ENCODE measurements at regions not wholly inside any gene's neighbourhood (a gene's known extent, or its start where the extent isn't known, plus 50 kb on each side); places are given as distances from the start of the nearest gene placed in this dataset.

DNA sequence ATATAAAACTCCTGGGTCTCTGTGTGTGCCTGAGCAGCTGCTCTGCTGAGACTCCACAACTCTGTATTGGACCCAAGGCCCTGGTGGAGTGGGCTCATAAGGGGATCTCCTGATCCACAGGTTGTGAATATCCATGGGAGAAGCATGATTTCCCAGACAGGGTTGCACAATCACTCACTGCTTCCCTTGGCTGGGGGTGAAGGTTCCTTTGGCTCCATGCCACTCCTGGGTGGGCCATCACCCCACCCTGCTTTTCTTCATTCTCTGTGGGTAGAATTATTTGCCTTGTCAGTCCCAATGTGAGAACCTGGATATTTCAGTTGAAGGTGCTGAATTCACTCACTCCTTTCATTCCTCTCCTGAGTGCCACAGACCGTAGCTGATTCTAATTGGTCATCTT, 205.2 kb upstream of the TMEM260 start:
- TF ChIP-seq EZH2 (IDR thresholded peaks at IDR 0.05; ENCODE audit: insufficient read depth, poor library complexity, severe bottlenecking) (no peak), EZH2phosphoT487 (IDR thresholded peaks at IDR 0.05; ENCODE audit: insufficient read depth, low read depth) (no peak)

Data from GM23248 (cell line).